Lung (tissue), 11 donors: ENCODE measurements at regions not wholly inside any gene's neighbourhood (a gene's known extent, or its start where the extent isn't known, plus 50 kb on each side); places are given as distances from the start of the nearest gene placed in this dataset.

Experiments
- ATAC-seq: fragments of 200-7000 bp; cut with Tn5 transposase; one replicate; pipeline ENCODE4 v1.9.1; 2020; ENCODE audit warnings: moderate number of reproducible peaks; ENCODE audit not compliant: insufficient read depth, low FRiP score
- DNase-seq, 3 donors: peaks; one replicate each; pipeline ENCODE4 v3.0.0-alpha.2; 2013 to 2017
- H3K27ac ChIP-seq, 2 donors: one replicate each; pipeline ENCODE4 v1.5.1; 2013; ENCODE audit warnings: mild to moderate bottlenecking in 2 of 2, moderate library complexity in 2 of 2, control low read depth in 1 of 2, inconsistent platforms in 1 of 2, low read depth in 1 of 2, low read length in 1 of 2
- H3K27me3 ChIP-seq, 3 donors: one replicate each; pipeline ENCODE4 v1.5.1; 2013; ENCODE audit warnings: low read length in 2 of 3; ENCODE audit not compliant: control insufficient read depth in 3 of 3, insufficient read depth in 3 of 3
- H3K36me3 ChIP-seq, 4 donors: one replicate each; pipeline ENCODE4 v1.5.1; 2013; ENCODE audit warnings: low read length in 4 of 4, mild to moderate bottlenecking in 1 of 4, moderate library complexity in 1 of 4; ENCODE audit not compliant: control insufficient read depth in 4 of 4, insufficient read depth in 4 of 4
- H3K4me1 ChIP-seq, 5 donors: one replicate each; pipeline ENCODE4 v1.5.1; 2013; ENCODE audit warnings: low read length in 5 of 5, mild to moderate bottlenecking in 2 of 5, moderate library complexity in 1 of 5; ENCODE audit not compliant: control insufficient read depth in 5 of 5, insufficient read depth in 5 of 5
- H3K4me3 ChIP-seq: one replicate; pipeline ENCODE4 v1.5.1; 2013; ENCODE audit warnings: mild to moderate bottlenecking, control low read depth, moderate library complexity
- H3K9ac ChIP-seq, 2 donors: one replicate each; pipeline ENCODE4 v1.5.1; 2013; ENCODE audit warnings: low read length in 2 of 2, control low read depth in 1 of 2; ENCODE audit not compliant: insufficient read depth in 1 of 2
- H3K9me3 ChIP-seq, 4 donors: one replicate each; pipeline ENCODE4 v1.5.1; 2013; ENCODE audit warnings: low read length in 3 of 4, mild to moderate bottlenecking in 1 of 4, moderate library complexity in 1 of 4; ENCODE audit not compliant: control insufficient read depth in 4 of 4, insufficient read depth in 3 of 4
- WGBS, 2 donors: extraction: QIAGEN DNeasy Blood & Tissue Kit; methylation state at CpG; one replicate each; pipeline ENCODE4 v1.1.7; 2013; 5-methylcytosine and 5-hydroxymethylcytosine counted together
- TF ChIP-seq, protein P1 (sequence below): IDR thresholded peaks from 2 replicates; pipeline ENCODE4 v1.5.1; 2012; ENCODE audit warnings: mild to moderate bottlenecking; ENCODE audit errors: control extremely low read depth, extremely low read depth
- donor health status: control.
- donor health status: control.
- donor health status: Bipolar disorder and iron deficiency.
- donor health status: healthy.
- donor health status: DM: yes; HTN: yes; CAD: no.

DNA sequence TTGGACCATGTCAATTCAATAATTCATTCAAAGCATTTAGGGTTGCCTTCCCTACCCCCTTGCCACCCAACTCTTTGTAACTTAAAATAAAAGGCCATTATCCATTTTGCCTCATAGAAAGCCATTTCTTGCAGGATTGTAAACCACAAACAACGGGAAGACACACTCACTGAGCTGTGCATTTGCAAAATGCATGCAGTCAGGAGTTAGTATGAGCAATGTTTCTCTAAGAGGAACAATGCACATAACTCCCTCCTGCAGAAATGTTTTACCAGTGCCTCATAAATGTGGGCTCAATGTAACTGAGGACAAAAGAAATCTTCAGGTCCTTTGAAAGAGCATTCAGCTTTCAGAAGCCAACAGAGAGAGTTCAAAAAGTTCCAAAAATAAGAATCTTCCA lies 98.5 kb upstream of the ABCA1 start:
- H3K9me3 ChIP-seq: no peaks in the 10 kb centered on the region

GRCh38 chr9:105027084-105027483 lies 99.1 kb upstream of the ABCA1 start:
- H3K27me3 ChIP-seq: no peaks in the 10 kb centered on the region
- H3K9ac ChIP-seq: no peak overlapping the region
- H3K9me3 ChIP-seq: no peaks in the 10 kb centered on the region
- no peak overlapping the region for H3K27ac ChIP-seq
- TF ChIP-seq, protein P1, sequence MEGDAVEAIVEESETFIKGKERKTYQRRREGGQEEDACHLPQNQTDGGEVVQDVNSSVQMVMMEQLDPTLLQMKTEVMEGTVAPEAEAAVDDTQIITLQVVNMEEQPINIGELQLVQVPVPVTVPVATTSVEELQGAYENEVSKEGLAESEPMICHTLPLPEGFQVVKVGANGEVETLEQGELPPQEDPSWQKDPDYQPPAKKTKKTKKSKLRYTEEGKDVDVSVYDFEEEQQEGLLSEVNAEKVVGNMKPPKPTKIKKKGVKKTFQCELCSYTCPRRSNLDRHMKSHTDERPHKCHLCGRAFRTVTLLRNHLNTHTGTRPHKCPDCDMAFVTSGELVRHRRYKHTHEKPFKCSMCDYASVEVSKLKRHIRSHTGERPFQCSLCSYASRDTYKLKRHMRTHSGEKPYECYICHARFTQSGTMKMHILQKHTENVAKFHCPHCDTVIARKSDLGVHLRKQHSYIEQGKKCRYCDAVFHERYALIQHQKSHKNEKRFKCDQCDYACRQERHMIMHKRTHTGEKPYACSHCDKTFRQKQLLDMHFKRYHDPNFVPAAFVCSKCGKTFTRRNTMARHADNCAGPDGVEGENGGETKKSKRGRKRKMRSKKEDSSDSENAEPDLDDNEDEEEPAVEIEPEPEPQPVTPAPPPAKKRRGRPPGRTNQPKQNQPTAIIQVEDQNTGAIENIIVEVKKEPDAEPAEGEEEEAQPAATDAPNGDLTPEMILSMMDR: no peak
- no peaks in the 10 kb centered on the region for H3K4me1 ChIP-seq
- ATAC-seq (no peak), DNase-seq (no peak)
- no peaks in the 10 kb centered on the region for H3K36me3 ChIP-seq
- H3K4me3 ChIP-seq: no peak overlapping the region
- 86 to 89% methylated on average over 2 of the region's 2 CpGs for WGBS, 2 donors

More for the DNA sequence above, 98.5 kb upstream of the ABCA1 start:
- Histone ChIP-seq H3K9ac (no peak overlapping the region), H3K4me1 (no peaks in the 10 kb centered on the region), H3K27me3 (no peaks in the 10 kb centered on the region), H3K4me3 (no peak overlapping the region), H3K36me3 (no peaks in the 10 kb centered on the region), H3K27ac (no peak overlapping the region)
- DNase-seq: no peak
- ATAC-seq: no peak
- 28 to 39% methylated on average over 1 of the region's 1 CpG for WGBS, 2 donors
- TF ChIP-seq, protein P1: no peak

DNA sequence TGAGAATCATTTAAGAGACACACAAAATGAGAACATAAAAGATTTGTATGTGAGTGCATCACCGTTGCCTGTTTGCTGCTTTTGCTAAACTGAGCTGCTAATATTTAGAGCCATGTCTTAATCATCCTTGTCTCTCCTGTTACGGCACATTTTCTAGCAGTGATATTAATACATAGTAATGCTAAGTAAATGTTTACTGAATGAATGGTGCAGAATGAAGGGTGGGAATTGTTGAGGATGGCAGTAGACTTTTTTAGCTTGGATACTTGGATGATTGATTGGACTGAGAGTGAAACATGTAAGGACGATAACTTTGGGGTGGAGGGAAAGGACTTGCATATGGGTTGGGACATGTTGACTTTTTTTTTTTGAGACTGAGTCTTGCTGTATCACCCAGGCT lies 102.3 kb upstream of the ABCA1 start:
- Histone ChIP-seq H3K36me3 (no peaks in the 10 kb centered on the region), H3K27ac (no peak overlapping the region), H3K4me1 (no peaks in the 10 kb centered on the region), H3K4me3 (no peak overlapping the region), H3K9ac (no peak overlapping the region), H3K9me3 (no peaks in the 10 kb centered on the region), H3K27me3 (no peaks in the 10 kb centered on the region)
- TF ChIP-seq, protein P1: no peak
- no peak for ATAC-seq
- no peak for DNase-seq
- 96 to 98% methylated on average over 3 of the region's 3 CpGs for WGBS, 2 donors

DNA sequence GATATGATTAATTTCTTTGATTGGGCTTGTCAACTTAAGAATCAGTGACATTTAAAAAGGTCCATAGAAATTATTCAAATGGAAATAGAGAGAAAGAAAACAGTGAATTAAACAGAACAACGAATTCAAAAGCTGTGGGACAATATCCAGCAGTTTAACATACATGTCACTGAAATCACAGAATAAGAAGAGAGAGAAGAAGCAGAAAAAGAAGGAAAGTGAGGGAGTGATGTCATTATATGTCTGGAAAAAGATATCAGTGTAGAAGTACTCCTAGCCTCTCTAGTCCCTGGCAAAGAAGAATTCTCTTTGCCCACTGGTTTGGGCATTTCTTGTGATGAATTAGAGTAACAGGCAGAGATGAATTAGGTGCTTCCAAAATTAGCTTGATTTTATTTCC lies 109.2 kb upstream of the ABCA1 start:
- Histone ChIP-seq H3K4me3 (no peak overlapping the region), H3K36me3 (no peaks in the 10 kb centered on the region), H3K4me1 (no peaks in the 10 kb centered on the region), H3K27me3 (no peaks in the 10 kb centered on the region), H3K9ac (no peak overlapping the region), H3K9me3 (peaks cover 0 to 3% (median 0%) of the 10 kb centered on the region in 4 donors), H3K27ac (no peak overlapping the region)
- WGBS, 2 donors: 95 to 100% methylated on average over 1 of the region's 1 CpG
- TF ChIP-seq, protein P1: no peak
- ATAC-seq (no peak), DNase-seq (no peak)
